ENCODE measurements at regions not wholly inside any gene's neighbourhood (a gene's known extent, or its start where the extent isn't known, plus 50 kb on each side); places are given as distances from the start of the nearest gene placed in this dataset.
"Not testable (repeated sequence)": the region's sequence is repeated elsewhere in the genome, so short reads cannot be mapped to it uniquely, and the experiment has no call there.

DNA sequence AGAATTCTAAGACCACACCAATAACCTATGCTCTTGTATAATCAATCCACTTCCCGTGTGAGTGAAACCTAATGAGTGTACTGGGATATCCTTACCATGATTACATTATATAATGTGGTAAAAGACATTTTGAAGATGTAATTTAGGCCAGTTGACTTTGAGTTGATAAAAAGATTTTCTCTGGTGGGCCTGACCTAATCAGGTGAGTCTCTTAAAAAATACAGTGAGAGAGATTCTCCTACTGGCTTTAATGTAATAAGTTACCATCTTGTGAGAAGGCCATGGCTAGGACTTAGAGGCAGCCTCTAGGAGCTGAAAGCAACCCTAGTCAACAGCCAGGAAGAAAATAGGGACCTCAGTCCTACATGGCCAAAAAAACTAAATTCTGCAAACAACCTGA is 847.7 kb upstream of the HS3ST5 start:
- DNase-seq (ENCODE audit: low read depth in 1 of 2, low spot score in 1 of 2), result no peak
- TF ChIP-seq JUND (IDR thresholded peaks at IDR 0.05; ENCODE audit: low read depth), result no peak
- in situ Hi-C loops (cut with HindIII; ENCODE audit: low pct_unique_long_range_greater_than_20kb, low sequenced_read_pairs), result no loop called here

DNA sequence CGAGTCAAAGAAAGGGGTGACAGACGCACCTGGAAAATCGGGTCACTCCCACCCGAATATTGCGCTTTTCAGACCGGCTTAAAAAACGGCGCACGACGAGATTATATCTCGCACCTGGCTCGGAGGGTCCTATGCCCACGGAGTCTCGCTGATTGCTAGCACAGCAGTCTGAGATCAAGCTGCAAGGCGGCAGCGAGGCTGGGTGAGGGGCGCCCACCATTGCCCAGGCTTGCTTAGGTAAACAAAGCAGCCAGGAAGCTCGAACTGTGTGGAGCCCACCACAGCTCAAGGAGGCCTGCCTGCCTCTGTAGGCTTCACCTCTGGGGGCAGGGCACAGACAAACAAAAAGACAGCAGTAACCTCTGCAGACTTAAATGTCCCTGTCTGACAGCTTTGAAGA is 832.6 kb upstream of the HS3ST5 start:
- DNase-seq (ENCODE audit: low read depth in 1 of 2, low spot score in 1 of 2); in situ Hi-C loops (cut with HindIII; ENCODE audit: low pct_unique_long_range_greater_than_20kb, low sequenced_read_pairs): not testable (repeated sequence)

GRCh38 chr6:115165912-115166311 is 823.1 kb upstream of the HS3ST5 start:
- DNase-seq (ENCODE audit: low read depth in 1 of 2, low spot score in 1 of 2); in situ Hi-C loops (cut with HindIII; ENCODE audit: low pct_unique_long_range_greater_than_20kb, low sequenced_read_pairs): not testable (repeated sequence)

GRCh38 chr6:115159733-115160132 is 816.9 kb upstream of the HS3ST5 start:
- no peak for TF ChIP-seq JUND (IDR thresholded peaks at IDR 0.05; ENCODE audit: low read depth)
- DNase-seq (ENCODE audit: low read depth in 1 of 2, low spot score in 1 of 2), result no peak
- in situ Hi-C loops (cut with HindIII; ENCODE audit: low pct_unique_long_range_greater_than_20kb, low sequenced_read_pairs), result no loop called here

- in situ Hi-C loops (cut with HindIII; ENCODE audit: low pct_unique_long_range_greater_than_20kb, low sequenced_read_pairs), result no loop called here
- no peak for TF ChIP-seq JUND (IDR thresholded peaks at IDR 0.05; ENCODE audit: low read depth)
- DNase-seq (ENCODE audit: low read depth in 1 of 2, low spot score in 1 of 2), result no peak
Measured at GRCh38 chr6:115137910-115138309, 795.1 kb upstream of the HS3ST5 start.

DNA sequence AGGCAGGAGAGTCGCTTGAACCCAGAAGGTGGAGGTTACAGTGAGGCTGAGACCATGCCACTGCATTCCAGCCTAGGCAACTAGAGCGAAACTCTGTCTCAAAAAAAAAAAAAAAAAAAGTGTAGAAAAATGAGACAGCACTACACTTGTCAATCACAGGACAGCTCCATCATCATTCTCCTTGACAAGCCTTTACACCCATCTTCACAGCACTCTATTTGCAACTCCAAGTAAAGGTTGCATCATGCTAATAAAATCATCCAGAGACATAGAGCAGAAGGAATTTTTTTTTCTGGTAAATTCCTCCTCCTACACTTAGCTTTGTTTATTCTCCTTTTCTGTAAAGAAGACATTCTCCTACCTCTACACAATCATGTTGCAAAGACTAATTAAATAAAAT is 791.0 kb upstream of the HS3ST5 start:
- TF ChIP-seq JUND (IDR thresholded peaks at IDR 0.05; ENCODE audit: low read depth), result no peak
- in situ Hi-C loops (cut with HindIII; ENCODE audit: low pct_unique_long_range_greater_than_20kb, low sequenced_read_pairs), result no loop called here
- DNase-seq (ENCODE audit: low read depth in 1 of 2, low spot score in 1 of 2), result no peak

- DNase-seq (ENCODE audit: low read depth in 1 of 2, low spot score in 1 of 2), result no peak
- no peak for TF ChIP-seq JUND (IDR thresholded peaks at IDR 0.05; ENCODE audit: low read depth)
- in situ Hi-C loops (cut with HindIII; ENCODE audit: low pct_unique_long_range_greater_than_20kb, low sequenced_read_pairs), result no loop called here
Measured at GRCh38 chr6:115131709-115132490, 789.1 kb upstream of the HS3ST5 start.

DNA sequence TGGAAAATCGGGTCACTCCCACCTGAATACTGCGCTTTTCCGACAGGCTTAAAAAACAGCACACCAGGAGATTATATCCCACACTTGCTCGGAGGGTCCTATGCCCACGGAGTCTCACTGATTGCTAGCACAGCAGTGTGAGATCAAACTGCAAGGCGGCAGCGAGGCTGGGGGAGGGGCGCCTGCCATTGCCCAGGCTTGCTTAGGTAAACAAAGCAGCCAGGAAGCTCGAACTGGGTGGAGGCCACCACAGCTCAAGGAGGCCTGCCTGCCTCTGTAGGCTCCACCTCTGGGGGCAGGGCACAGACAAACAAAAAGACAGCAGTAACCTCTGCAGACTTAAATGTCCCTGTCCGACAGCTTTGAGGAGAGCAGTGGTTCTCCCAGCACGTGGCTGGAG is 778.7 kb upstream of the HS3ST5 start:
- DNase-seq (ENCODE audit: low read depth in 1 of 2, low spot score in 1 of 2); in situ Hi-C loops (cut with HindIII; ENCODE audit: low pct_unique_long_range_greater_than_20kb, low sequenced_read_pairs): not testable (repeated sequence)

DNA sequence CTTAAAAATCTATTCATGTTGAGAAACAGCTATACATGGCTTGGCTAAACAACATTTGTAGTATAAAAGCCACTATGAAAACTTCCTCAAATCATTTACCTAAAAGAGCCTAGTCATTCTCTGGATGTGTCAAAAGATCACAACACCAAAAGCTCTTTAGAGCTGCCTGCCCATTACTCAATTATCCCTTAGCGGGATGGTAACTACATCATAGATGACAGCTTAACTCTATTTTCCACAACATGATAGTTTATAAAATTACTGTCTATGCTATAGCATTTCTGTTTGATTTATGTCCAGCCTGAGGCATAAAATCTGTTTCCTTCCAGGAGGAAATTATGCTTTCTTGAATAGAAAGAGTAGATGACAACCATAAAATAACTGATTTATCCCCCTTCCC is 777.6 kb upstream of the HS3ST5 start:
- in situ Hi-C loops (cut with HindIII; ENCODE audit: low pct_unique_long_range_greater_than_20kb, low sequenced_read_pairs), result no loop called here
- no peak for TF ChIP-seq JUND (IDR thresholded peaks at IDR 0.05; ENCODE audit: low read depth)
- DNase-seq (ENCODE audit: low read depth in 1 of 2, low spot score in 1 of 2), result no peak

GRCh38 chr6:115091461-115091860 is 748.6 kb upstream of the HS3ST5 start:
- in situ Hi-C loops (cut with HindIII; ENCODE audit: low pct_unique_long_range_greater_than_20kb, low sequenced_read_pairs), result no loop called here
- TF ChIP-seq JUND (IDR thresholded peaks at IDR 0.05; ENCODE audit: low read depth), result no peak

GRCh38 chr6:115078555-115078954 is 735.7 kb upstream of the HS3ST5 start:
- TF ChIP-seq JUND (IDR thresholded peaks at IDR 0.05; ENCODE audit: low read depth), result no peak
- no peak for DNase-seq (ENCODE audit: low read depth in 1 of 2, low spot score in 1 of 2)
- in situ Hi-C loops (cut with HindIII; ENCODE audit: low pct_unique_long_range_greater_than_20kb, low sequenced_read_pairs), result no loop called here

More at GRCh38 chr6:115091461-115091860, 748.6 kb upstream of the HS3ST5 start:
- no peak for DNase-seq (ENCODE audit: low read depth in 1 of 2, low spot score in 1 of 2)

DNA sequence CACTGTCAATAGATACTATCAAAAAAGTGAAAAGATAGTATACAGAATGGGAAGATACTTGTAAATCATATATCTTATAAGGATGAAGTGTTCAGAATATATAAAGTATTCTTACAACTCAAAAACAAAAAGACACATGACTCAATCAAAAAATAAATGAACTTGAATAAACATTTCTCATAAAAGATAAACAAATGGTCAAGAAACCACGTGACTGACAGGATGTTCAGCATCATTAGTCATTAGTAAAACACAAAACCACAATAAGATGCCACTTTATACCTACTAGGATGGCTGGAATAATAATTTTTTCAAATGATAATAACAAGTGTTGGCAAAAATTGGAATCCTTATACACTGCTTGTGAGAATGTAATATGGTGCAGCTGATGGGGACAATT is 729.1 kb upstream of the HS3ST5 start:
- DNase-seq (ENCODE audit: low read depth in 1 of 2, low spot score in 1 of 2), result no peak
- in situ Hi-C loops (cut with HindIII; ENCODE audit: low pct_unique_long_range_greater_than_20kb, low sequenced_read_pairs), result no loop called here
- TF ChIP-seq JUND (IDR thresholded peaks at IDR 0.05; ENCODE audit: low read depth), result no peak

GRCh38 chr6:115067690-115068447 is 725.0 kb upstream of the HS3ST5 start:
- in situ Hi-C loops (cut with HindIII; ENCODE audit: low pct_unique_long_range_greater_than_20kb, low sequenced_read_pairs), result no loop called here
- DNase-seq (ENCODE audit: low read depth in 1 of 2, low spot score in 1 of 2), result no peak
- no peak for TF ChIP-seq JUND (IDR thresholded peaks at IDR 0.05; ENCODE audit: low read depth)
